ENCODE measurements at regions not wholly inside any gene's neighbourhood (a gene's known extent, or its start where the extent isn't known, plus 50 kb on each side); places are given as distances from the start of the nearest gene placed in this dataset.

DNA sequence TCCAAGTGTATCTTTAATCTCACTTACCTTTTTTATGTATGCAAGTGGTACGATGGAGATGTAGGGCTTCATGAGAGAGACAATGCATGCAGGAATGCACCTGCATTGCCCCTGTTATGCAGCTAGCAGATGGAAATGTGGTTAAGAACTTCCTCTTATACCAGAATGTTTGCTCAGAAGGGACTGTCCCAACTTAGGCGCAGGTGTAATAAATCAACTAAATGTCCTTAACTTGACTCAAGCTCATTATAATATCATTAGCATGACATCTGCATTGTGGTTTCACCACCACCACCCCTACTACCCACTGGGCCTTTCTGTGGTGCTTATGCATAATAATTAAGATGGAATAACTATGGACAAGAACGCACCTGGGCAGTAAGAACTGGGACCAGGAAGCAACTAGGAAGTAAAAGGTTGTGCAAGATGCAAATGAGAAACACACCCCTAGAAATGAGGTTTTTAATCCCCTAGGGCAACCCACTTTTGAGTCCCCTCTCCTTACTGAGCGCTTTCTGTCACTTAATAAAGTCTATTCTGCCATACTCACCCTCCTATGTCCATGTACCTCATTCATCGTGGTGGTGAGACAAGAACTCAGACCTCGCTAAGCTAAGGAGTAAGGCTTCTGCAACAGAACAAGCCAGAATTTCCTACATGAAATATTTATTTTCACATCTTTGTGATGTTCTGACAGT, 1103.3 kb upstream of the B3GALT2 start (continued):
- TF ChIP-seq KAT2A (conservative IDR thresholded peaks at IDR 0.05; ENCODE audit: control insufficient read depth, low read depth, low read length) (no peak), CREB1 (IDR thresholded peaks at IDR 0.05; ENCODE audit: low read depth) (peak; percentile 42; the same call in 1 of the 2 replicates), BCL11A (IDR thresholded peaks at IDR 0.05; ENCODE audit: low read depth, low read length) (peak; percentile 57; the same call in 1 of the 2 replicates), SUZ12 (IDR thresholded peaks at IDR 0.05; ENCODE audit: unreplicated experiment) (no peak), DPF2 (IDR thresholded peaks at IDR 0.05) (peak; percentile 83), SUPT20H (IDR thresholded peaks at IDR 0.05; ENCODE audit: borderline replicate concordance, control insufficient read depth, low read depth, low read length) (no peak), GABPA (IDR thresholded peaks at IDR 0.05; ENCODE audit: low read depth) (0 out of 2 replicates have a peak, but pooled peaks have one; percentile 23), TCF12 (IDR thresholded peaks at IDR 0.05; ENCODE audit: low read depth, low read length) (peak; percentile 88), NR2F1 (conservative IDR thresholded peaks at IDR 0.05) (0 out of 2 replicates have a peak, but pooled peaks have one; percentile 15), NR2C2 (IDR thresholded peaks at IDR 0.05; ENCODE audit: borderline replicate concordance, control insufficient read depth, insufficient read length, low read depth) (no peak), NFYB (IDR thresholded peaks at IDR 0.05; ENCODE audit: insufficient read depth, low read depth, low read length) (no peak), EED (IDR thresholded peaks at IDR 0.05; ENCODE audit: low read depth) (peak; percentile 55; the same call in 1 of the 2 replicates), MEF2A (IDR thresholded peaks at IDR 0.05; ENCODE audit: insufficient read depth, low read depth, low read length) (peak; percentile 48; the same call in 1 of the 2 replicates), ZNF217 (IDR thresholded peaks at IDR 0.05) (0 out of 2 replicates have a peak, but pooled peaks have one; percentile 37), FOXK2 (IDR thresholded peaks at IDR 0.05) (no peak), CBFB (IDR thresholded peaks at IDR 0.05; ENCODE audit: low read depth) (0 out of 2 replicates have a peak, but pooled peaks have one; percentile 66), ETV6 (conservative IDR thresholded peaks at IDR 0.05 in 1 of 2, IDR thresholded peaks at IDR 0.05 in 1 of 2; ENCODE audit: borderline replicate concordance in 1 of 2, low read depth in 1 of 2) (peak in 1 of 2 experiments; percentile 59; a peak in 1 of 4 replicates), RUNX3 (IDR thresholded peaks at IDR 0.05; ENCODE audit: low read length) (peak; percentile 94), NFIC (IDR thresholded peaks at IDR 0.05; ENCODE audit: low read depth, low read length) (peak; percentile 76), ZNF384 (IDR thresholded peaks at IDR 0.05; ENCODE audit: borderline replicate concordance, low read depth, low read length) (no peak)
- TF ChIP-seq, protein P1, sequence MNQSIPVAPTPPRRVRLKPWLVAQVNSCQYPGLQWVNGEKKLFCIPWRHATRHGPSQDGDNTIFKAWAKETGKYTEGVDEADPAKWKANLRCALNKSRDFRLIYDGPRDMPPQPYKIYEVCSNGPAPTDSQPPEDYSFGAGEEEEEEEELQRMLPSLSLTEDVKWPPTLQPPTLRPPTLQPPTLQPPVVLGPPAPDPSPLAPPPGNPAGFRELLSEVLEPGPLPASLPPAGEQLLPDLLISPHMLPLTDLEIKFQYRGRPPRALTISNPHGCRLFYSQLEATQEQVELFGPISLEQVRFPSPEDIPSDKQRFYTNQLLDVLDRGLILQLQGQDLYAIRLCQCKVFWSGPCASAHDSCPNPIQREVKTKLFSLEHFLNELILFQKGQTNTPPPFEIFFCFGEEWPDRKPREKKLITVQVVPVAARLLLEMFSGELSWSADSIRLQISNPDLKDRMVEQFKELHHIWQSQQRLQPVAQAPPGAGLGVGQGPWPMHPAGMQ (IDR thresholded peaks at IDR 0.05; ENCODE audit: borderline replicate concordance), result no peak
- TF ChIP-seq, protein P2, sequence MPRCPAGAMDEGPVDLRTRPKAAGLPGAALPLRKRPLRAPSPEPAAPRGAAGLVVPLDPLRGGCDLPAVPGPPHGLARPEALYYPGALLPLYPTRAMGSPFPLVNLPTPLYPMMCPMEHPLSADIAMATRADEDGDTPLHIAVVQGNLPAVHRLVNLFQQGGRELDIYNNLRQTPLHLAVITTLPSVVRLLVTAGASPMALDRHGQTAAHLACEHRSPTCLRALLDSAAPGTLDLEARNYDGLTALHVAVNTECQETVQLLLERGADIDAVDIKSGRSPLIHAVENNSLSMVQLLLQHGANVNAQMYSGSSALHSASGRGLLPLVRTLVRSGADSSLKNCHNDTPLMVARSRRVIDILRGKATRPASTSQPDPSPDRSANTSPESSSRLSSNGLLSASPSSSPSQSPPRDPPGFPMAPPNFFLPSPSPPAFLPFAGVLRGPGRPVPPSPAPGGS (IDR thresholded peaks at IDR 0.05; ENCODE audit: borderline replicate concordance, insufficient read depth, low read depth, low read length, poor library complexity, severe bottlenecking), result peak; percentile 85
- TF ChIP-seq, protein P3, sequence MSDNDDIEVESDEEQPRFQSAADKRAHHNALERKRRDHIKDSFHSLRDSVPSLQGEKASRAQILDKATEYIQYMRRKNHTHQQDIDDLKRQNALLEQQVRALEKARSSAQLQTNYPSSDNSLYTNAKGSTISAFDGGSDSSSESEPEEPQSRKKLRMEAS (IDR thresholded peaks at IDR 0.05; ENCODE audit: low read depth, low read length), result no peak
